GM18505 (cell line): ENCODE measurements at regions not wholly inside any gene's neighbourhood (a gene's known extent, or its start where the extent isn't known, plus 50 kb on each side); places are given as distances from the start of the nearest gene placed in this dataset.

ENCODE experiments used
- ATAC-seq: cut with Tn5 transposase; IDR thresholded peaks from one replicate; pipeline ENCODE4 v1.9.1; 2021; ENCODE audit not compliant: unreplicated experiment
- POLR2A ChIP-seq: IDR thresholded peaks from 4 replicates; pipeline ENCODE4 v1.6.1; 2011; ENCODE audit warnings: borderline replicate concordance; ENCODE audit not compliant: insufficient read depth, insufficient read length; ENCODE audit errors: extremely low read depth

DNA sequence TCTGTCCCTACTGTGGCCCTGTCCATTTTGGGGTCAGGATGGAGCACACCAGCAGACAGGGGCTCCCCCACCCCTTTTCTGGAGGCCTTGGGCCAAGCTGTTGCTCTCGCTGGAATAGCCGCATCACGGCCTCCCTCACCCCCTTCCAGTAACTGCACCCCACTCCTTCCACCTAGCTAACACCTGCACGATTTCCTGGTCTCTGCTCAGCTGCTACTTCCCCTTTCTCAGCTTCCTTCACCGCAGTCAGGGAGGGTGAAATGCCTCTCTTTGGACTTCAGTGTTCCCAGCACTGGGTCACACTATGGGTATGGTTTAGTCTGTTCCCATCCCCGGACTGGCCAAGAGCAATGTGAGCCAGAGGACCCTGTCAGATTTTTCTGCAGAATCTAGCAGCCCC lies 400.2 kb downstream of the MCTP2 start:
- no peak for TF ChIP-seq POLR2A
- ATAC-seq = peak; percentile 90

- ATAC-seq = no peak
- TF ChIP-seq POLR2A = no peak
Measured at GRCh38 chr15:94638183-94638582, 406.8 kb downstream of the MCTP2 start.

GRCh38 chr15:94639701-94640100 lies 408.3 kb downstream of the MCTP2 start:
- no peak for ATAC-seq
- TF ChIP-seq POLR2A = no peak

- no peak for ATAC-seq
- no peak for TF ChIP-seq POLR2A
Measured at GRCh38 chr15:94644433-94644832, 413.1 kb downstream of the MCTP2 start.

- no peak for ATAC-seq
- TF ChIP-seq POLR2A = no peak
Measured at GRCh38 chr15:94653071-94653470, 421.7 kb downstream of the MCTP2 start.

DNA sequence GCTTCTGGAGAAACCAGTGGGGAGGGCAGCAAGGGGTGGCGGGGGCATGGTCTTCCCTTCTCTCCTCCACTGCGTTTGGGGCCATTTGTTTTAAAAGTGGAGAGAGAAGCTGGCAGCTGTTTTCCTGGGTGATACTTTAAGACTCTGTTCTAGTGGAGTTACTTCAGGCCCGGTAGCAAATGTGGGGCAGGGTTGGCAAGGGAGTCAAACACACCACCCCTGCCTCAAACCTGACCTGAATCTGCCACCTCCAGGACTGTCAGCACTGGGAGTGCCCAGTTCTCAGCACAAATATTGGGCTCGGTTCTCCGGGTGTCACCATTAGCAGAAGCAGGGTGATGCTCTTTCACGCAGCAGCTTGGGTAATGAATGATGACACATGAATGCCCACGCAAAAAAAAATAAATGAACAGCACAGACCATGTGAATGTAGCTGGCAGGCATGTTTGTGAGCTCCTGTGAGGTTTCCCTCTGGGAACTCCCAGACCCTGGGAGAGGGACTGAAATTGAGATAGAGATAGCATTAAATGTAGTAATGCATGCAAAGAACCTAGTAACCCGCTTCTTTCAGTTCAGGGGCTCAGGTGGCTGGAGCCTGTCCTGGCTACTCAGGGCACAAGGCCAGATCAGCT lies 424.0 kb downstream of the MCTP2 start:
- ATAC-seq = no peak
- TF ChIP-seq POLR2A = no peak

- no peak for TF ChIP-seq POLR2A
- ATAC-seq = no peak
Measured at GRCh38 chr15:94665676-94666441, 434.5 kb downstream of the MCTP2 start.

GRCh38 chr15:94666553-94666952 lies 435.2 kb downstream of the MCTP2 start:
- ATAC-seq = no peak
- TF ChIP-seq POLR2A = no peak

GRCh38 chr15:94667109-94667508 lies 435.7 kb downstream of the MCTP2 start:
- no peak for ATAC-seq
- TF ChIP-seq POLR2A = no peak

DNA sequence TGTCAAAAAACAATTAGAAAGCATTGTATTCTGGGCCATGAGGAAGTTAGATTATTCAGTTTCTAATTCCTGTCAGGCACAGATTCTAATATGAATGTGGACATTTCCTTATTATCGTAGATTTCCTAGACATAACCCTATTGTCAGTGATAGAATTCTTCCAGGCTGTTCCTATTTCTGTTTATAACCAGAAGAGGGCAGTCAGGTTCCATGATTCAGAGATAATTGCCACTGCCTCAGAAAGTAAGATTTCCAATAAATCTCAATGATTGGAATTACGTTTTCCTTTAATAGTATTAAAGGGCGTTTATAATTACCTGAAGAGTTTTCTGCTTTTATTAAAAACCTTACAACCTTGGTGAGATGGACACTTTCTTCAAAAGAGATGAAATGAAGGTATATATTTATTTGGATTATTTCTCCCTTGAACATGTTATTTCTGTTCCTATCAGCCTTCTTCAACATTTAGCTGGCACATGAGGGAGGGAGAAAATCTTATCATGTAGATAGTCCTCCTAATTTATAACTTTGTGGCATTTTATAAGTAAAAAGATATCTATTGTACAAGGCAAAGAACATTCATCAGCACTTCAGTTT lies 439.2 kb downstream of the MCTP2 start:
- no peak for TF ChIP-seq POLR2A
- no peak for ATAC-seq

DNA sequence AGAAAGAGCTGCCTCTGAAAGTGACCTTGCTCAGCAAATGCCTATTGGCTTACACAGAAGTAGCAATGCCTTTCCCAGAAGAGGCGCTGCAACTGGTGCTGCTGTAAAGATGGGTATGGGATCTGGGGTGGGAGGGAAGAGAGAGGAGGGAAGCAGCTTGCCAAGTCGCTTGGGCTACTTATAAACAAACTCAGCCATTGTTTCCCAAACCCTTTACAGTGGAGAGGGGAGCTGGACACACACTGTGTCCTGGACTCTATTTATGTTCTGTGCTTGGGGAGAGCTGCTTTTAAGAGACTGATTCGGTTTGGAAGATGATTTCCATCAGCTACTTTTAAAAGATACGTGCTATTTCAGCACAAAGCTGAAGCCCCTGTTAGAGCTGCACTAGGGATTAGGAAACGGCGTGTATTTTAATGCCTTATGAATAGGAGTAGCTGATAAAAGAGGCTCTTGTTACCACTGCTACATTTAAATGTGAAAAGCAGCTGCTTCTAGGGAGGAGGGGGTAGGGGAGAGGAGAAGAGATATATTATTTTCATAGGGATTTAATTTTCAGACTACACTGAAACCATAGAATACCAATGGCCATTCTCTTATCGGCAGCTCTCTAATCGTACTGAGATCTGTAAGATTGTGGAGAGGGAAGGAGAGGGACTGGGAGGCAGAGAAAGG lies 440.6 kb downstream of the MCTP2 start:
- no peak for TF ChIP-seq POLR2A
- no peak for ATAC-seq

DNA sequence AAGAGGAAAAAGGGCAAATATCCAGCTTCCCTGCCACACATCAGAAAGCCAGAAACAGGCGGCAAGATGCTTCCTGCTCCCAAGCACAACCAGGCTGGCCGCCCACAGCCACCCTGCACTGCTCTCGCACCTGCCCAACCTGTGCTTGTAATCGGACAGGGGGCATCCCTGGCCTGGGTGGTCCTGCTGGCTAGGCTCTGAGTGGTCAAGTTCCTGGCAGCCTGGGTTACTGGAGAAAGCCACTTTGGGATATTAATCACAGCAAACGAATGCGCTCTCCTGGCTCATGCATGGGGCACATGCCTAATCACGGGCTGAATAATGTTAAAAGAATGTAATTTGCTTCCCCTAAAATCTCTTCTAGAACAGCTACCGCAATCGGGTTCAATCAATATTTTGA lies 442.4 kb downstream of the MCTP2 start:
- no peak for TF ChIP-seq POLR2A
- ATAC-seq = no peak

GRCh38 chr15:94674296-94674695 lies 442.9 kb downstream of the MCTP2 start:
- TF ChIP-seq POLR2A = no peak
- ATAC-seq = no peak
